ENCODE measurements at regions not wholly inside any gene's neighbourhood (a gene's known extent, or its start where the extent isn't known, plus 50 kb on each side); places are given as distances from the start of the nearest gene placed in this dataset.

GRCh38 chr4:57865264-57865663, 755.1 kb upstream of the IGFBP7 start (continued):
- TF ChIP-seq ZNF280B (CRISPR knock-in tag; IDR thresholded peaks at IDR 0.05; ENCODE audit: borderline replicate concordance) (no peak), AGO2 (optimal IDR thresholded peaks at IDR 0.05; ENCODE audit: low read depth, low read length) (no peak), ZZZ3 (CRISPR knock-in tag; IDR thresholded peaks at IDR 0.05; ENCODE audit: borderline replicate concordance) (no peak), ZNF207 (IDR thresholded peaks at IDR 0.05; ENCODE audit: borderline replicate concordance) (no peak)

- Histone ChIP-seq H3K27ac (ENCODE audit: extremely low read length, insufficient read depth, low read length) (no peak overlapping the region), H3K4me1 (ENCODE audit: insufficient read depth, low read length) (no peaks in the 10 kb centered on the region), H3K4me3 (replicated peaks in 1 of 3; ENCODE audit: insufficient read depth in 1 of 3, low read depth in 2 of 3, low read length in 3 of 3) (no peak overlapping the region), H2AFZ (ENCODE audit: low read length) (no peak overlapping the region), H3K9me3 (ENCODE audit: low read length) (peaks cover 32% of the 10 kb centered on the region), H3K36me3 (replicated peaks in 1 of 2; ENCODE audit: control insufficient read depth in 1 of 2, insufficient read depth in 2 of 2, low read length in 2 of 2) (no peaks in the 10 kb centered on the region), H3K4me2 (ENCODE audit: low read depth, low read length) (no peak overlapping the region), H3K27me3 (ENCODE audit: control insufficient read depth in 1 of 2, insufficient read depth in 2 of 2, low read length in 2 of 2) (no peaks in the 10 kb centered on the region), H4K20me1 (ENCODE audit: insufficient read depth, low read length) (no peaks in the 10 kb centered on the region), H3K9ac (ENCODE audit: insufficient read depth, low read depth, low read length) (no peak overlapping the region), H3K79me2 (ENCODE audit: insufficient read depth, low read length) (no peaks in the 10 kb centered on the region)
- FAIRE-seq (no peak), DNase-seq (ENCODE audit: low spot score) (no peak), ATAC-seq (no peak)
- no peak for TF ChIP-seq U2AF1 (optimal IDR thresholded peaks at IDR 0.05; ENCODE audit: low read depth, low read length)
- TF ChIP-seq, protein P1, sequence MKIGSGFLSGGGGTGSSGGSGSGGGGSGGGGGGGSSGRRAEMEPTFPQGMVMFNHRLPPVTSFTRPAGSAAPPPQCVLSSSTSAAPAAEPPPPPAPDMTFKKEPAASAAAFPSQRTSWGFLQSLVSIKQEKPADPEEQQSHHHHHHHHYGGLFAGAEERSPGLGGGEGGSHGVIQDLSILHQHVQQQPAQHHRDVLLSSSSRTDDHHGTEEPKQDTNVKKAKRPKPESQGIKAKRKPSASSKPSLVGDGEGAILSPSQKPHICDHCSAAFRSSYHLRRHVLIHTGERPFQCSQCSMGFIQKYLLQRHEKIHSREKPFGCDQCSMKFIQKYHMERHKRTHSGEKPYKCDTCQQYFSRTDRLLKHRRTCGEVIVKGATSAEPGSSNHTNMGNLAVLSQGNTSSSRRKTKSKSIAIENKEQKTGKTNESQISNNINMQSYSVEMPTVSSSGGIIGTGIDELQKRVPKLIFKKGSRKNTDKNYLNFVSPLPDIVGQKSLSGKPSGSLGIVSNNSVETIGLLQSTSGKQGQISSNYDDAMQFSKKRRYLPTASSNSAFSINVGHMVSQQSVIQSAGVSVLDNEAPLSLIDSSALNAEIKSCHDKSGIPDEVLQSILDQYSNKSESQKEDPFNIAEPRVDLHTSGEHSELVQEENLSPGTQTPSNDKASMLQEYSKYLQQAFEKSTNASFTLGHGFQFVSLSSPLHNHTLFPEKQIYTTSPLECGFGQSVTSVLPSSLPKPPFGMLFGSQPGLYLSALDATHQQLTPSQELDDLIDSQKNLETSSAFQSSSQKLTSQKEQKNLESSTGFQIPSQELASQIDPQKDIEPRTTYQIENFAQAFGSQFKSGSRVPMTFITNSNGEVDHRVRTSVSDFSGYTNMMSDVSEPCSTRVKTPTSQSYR (CRISPR knock-in tag; IDR thresholded peaks at IDR 0.05; ENCODE audit: borderline replicate concordance), result no peak
- no peak for TF ChIP-seq ZNF225 (CRISPR knock-in tag; IDR thresholded peaks at IDR 0.05)
- TF ChIP-seq POLR2G (IDR thresholded peaks at IDR 0.05; ENCODE audit: low read depth, low read length), result no peak
- TF ChIP-seq KDM5A (IDR thresholded peaks at IDR 0.05; ENCODE audit: borderline replicate concordance, low read length), result no peak
- TF ChIP-seq FLYWCH1 (CRISPR knock-in tag; IDR thresholded peaks at IDR 0.05), result no peak
- TF ChIP-seq ZBTB7B (CRISPR knock-in tag; IDR thresholded peaks at IDR 0.05), result no peak
- in situ Hi-C loops (cut with HindIII; ENCODE audit: extremely low pct_ligation_motif_present, low pct_unique_long_range_greater_than_20kb) (no loop called here), intact Hi-C loops (cut with micrococcal nuclease; ENCODE audit: unreplicated experiment) (no loop called here)
- POLR2A ChIA-PET, result no interaction called here
- CTCF ChIA-PET (ENCODE audit: low intra/inter-chr PET ratio, low total read pairs), result no interaction called here
- no TSS peak for BruUV-seq (replicated peaks)
- WGBS (ENCODE audit: low lambda C conversion rate), result under 1% methylated on average over 3 of the region's 3 CpGs
These were observed 744.6 kb upstream of the IGFBP7 start for GRCh38 chr4:57854748-57855147.

Data from HepG2 (cell line).